Gastrocnemius medialis (tissue), 4 donors: ENCODE measurements at regions not wholly inside any gene's neighbourhood (a gene's known extent, or its start where the extent isn't known, plus 50 kb on each side); places are given as distances from the start of the nearest gene placed in this dataset.

ENCODE experiments used
- POLR2A ChIP-seq, 2 donors: fragments of 450-650 bp; IDR thresholded peaks; one replicate each; pipeline ENCODE4 v1.6.1; 2017; ENCODE audit warnings: antibody characterized with exemption in 2 of 2, mild to moderate bottlenecking in 2 of 2, moderate library complexity in 2 of 2
- TF ChIP-seq, protein P1 (sequence below), 5 experiments: fragments of 450-650 bp in 3 of 5; fragments of 200-600 bp in 2 of 5; sonication (generic) in 2 of 5; IDR thresholded peaks in 4 of 5; conservative IDR thresholded peaks in 1 of 5; 1 replicate in 4 of 5; 2 replicates in 1 of 5; pipeline ENCODE4 v1.5.1; 2016 to 2019; ENCODE audit warnings: antibody characterized with exemption in 5 of 5, mild to moderate bottlenecking in 3 of 5, moderate library complexity in 3 of 5

DNA sequence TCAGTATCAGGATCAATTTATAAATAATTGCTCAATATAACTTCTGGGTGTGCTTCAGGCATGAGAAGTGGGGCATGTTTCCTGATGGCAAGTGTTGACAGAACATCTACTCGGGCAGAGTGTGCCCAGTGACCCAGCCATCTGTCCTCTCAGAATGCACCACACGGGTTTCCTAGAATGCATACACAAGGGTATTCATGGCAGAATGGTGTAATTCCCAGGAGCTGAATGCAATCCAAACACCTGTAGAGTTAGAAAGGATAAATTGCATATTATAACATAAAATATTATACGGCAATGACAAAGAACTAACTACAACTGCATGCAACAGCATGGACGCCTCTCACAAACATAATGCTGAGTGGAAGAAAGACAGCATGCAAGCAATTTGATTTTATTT is 391.9 kb downstream of the SIPA1L2 start:
- TF ChIP-seq POLR2A (IDR thresholded peaks at IDR 0.05): no peak
- TF ChIP-seq, protein P1, sequence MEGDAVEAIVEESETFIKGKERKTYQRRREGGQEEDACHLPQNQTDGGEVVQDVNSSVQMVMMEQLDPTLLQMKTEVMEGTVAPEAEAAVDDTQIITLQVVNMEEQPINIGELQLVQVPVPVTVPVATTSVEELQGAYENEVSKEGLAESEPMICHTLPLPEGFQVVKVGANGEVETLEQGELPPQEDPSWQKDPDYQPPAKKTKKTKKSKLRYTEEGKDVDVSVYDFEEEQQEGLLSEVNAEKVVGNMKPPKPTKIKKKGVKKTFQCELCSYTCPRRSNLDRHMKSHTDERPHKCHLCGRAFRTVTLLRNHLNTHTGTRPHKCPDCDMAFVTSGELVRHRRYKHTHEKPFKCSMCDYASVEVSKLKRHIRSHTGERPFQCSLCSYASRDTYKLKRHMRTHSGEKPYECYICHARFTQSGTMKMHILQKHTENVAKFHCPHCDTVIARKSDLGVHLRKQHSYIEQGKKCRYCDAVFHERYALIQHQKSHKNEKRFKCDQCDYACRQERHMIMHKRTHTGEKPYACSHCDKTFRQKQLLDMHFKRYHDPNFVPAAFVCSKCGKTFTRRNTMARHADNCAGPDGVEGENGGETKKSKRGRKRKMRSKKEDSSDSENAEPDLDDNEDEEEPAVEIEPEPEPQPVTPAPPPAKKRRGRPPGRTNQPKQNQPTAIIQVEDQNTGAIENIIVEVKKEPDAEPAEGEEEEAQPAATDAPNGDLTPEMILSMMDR (IDR thresholded peaks at IDR 0.05 in 4 of 5, conservative IDR thresholded peaks at IDR 0.05 in 1 of 5): no peak
